ENCODE measurements at regions not wholly inside any gene's neighbourhood (a gene's known extent, or its start where the extent isn't known, plus 50 kb on each side); places are given as distances from the start of the nearest gene placed in this dataset.

DNA sequence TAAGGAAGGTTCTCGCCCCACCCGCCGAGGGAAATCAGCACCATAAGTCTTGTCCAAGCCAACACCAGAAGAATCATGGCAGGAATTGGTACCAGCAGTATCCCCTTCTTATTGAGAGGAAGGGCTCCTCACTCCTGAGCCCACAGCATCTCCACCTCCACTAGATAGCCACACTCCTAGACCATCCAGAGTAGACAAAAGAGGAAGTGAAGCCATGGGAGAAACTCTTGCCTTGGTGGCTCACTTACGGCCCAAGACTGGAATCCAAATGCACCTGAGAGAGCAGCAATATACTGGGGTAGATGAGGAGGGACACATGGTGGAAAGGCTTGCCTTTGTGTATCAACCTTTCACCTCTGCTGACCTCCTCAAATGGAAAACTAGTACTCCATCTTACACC is 255.3 kb upstream of the PRKX start:
- H3K4me1 ChIP-seq (ENCODE audit: low read depth, poor library complexity, severe bottlenecking), result no peaks in the 10 kb centered on the region
- no peak overlapping the region for H3K4me3 ChIP-seq (IDR thresholded peaks at IDR 0.05; ENCODE audit: insufficient read depth, low read depth, low read length)
- H4K20me1 ChIP-seq (ENCODE audit: insufficient read depth), result no peaks in the 10 kb centered on the region
- no peaks in the 10 kb centered on the region for H3K79me2 ChIP-seq (ENCODE audit: insufficient read depth, low read depth)
- H3K36me3 ChIP-seq (ENCODE audit: insufficient read depth), result no peaks in the 10 kb centered on the region
- H2AFZ ChIP-seq (ENCODE audit: low read depth), result no peak overlapping the region
- H3K4me2 ChIP-seq, result no peak overlapping the region
- H3K27ac ChIP-seq, result no peak overlapping the region
- H3K9ac ChIP-seq, result no peak overlapping the region
- TF ChIP-seq, protein P1, sequence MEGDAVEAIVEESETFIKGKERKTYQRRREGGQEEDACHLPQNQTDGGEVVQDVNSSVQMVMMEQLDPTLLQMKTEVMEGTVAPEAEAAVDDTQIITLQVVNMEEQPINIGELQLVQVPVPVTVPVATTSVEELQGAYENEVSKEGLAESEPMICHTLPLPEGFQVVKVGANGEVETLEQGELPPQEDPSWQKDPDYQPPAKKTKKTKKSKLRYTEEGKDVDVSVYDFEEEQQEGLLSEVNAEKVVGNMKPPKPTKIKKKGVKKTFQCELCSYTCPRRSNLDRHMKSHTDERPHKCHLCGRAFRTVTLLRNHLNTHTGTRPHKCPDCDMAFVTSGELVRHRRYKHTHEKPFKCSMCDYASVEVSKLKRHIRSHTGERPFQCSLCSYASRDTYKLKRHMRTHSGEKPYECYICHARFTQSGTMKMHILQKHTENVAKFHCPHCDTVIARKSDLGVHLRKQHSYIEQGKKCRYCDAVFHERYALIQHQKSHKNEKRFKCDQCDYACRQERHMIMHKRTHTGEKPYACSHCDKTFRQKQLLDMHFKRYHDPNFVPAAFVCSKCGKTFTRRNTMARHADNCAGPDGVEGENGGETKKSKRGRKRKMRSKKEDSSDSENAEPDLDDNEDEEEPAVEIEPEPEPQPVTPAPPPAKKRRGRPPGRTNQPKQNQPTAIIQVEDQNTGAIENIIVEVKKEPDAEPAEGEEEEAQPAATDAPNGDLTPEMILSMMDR (conservative IDR thresholded peaks at IDR 0.05; ENCODE audit: low read depth, low read length), result no peak
- no peaks in the 10 kb centered on the region for H3K27me3 ChIP-seq (ENCODE audit: insufficient read depth, low read depth)

DNA sequence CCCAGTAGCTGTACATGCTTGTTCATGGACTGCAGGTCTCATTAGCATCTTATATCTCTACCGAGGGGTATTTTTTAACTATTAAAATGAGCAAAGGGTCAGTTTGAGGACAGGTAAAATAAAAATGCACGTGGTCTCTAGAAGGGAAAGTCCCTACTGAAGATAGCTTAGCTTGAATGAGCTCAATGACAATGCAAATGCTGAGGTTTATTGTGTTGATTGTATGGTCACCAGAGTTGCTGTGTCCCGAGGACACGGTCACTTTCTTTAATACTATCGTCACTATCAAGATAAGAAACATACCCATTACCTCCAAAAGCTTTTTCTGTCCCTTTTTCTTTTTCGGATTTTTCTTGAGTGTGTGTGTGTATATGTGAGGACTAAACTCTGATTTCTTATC is 250.5 kb upstream of the PRKX start:
- Histone ChIP-seq H3K4me1 (ENCODE audit: low read depth, poor library complexity, severe bottlenecking) (no peaks in the 10 kb centered on the region), H3K79me2 (ENCODE audit: insufficient read depth, low read depth) (no peaks in the 10 kb centered on the region), H3K27ac (no peak overlapping the region), H2AFZ (ENCODE audit: low read depth) (no peak overlapping the region), H3K9ac (no peak overlapping the region), H3K36me3 (ENCODE audit: insufficient read depth) (no peaks in the 10 kb centered on the region), H3K4me2 (no peak overlapping the region), H3K4me3 (IDR thresholded peaks at IDR 0.05; ENCODE audit: insufficient read depth, low read depth, low read length) (no peak overlapping the region), H4K20me1 (ENCODE audit: insufficient read depth) (no peaks in the 10 kb centered on the region), H3K27me3 (ENCODE audit: insufficient read depth, low read depth) (no peaks in the 10 kb centered on the region)
- TF ChIP-seq, protein P1 (conservative IDR thresholded peaks at IDR 0.05; ENCODE audit: low read depth, low read length), result no peak

DNA sequence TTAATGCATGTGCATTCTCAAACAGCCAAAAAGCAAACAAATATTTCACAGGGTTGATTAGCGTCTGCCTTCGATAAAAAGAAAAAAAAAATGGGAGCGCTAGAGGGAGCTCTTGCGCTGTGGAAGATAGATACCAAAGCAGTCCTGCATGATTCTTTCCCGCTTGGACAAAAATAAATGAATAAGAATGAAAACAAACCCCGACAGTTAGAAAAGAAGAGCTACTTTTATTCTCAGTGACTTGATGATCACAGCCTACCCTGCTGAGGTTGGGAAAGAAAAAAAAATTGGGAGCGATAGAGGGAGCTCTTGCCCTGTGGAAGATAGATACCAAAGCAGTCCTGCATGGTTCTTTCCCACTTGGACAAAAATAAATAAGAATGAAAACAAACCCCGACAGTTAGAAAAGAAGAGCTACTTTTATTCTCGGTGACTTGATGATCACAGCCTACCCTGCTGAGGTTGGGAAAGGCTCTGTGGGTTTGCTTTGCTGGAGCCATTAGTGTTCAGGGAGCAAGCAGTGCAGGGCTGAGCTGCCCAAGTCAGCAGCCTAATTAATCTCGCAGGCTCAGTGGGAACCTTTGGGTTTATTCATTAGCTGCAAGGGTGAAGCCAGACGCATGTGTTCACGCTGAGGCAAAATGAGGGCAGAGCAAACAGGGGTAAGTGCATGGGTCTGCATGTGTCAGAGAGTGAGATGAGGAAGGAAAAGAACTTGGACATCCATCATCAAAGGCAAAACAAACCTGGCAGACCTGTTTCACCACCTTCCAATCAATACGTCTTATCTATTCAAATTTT is 249.3 kb upstream of the PRKX start:
- H3K79me2 ChIP-seq (ENCODE audit: insufficient read depth, low read depth), result no peaks in the 10 kb centered on the region
- peak overlapping the region; percentile 14; the same call in 1 of the 2 replicates for H2AFZ ChIP-seq (ENCODE audit: low read depth)
- no peaks in the 10 kb centered on the region for H3K4me1 ChIP-seq (ENCODE audit: low read depth, poor library complexity, severe bottlenecking)
- H4K20me1 ChIP-seq (ENCODE audit: insufficient read depth), result no peaks in the 10 kb centered on the region
- no peak overlapping the region for H3K27ac ChIP-seq
- no peak overlapping the region for H3K4me2 ChIP-seq
- H3K4me3 ChIP-seq (IDR thresholded peaks at IDR 0.05; ENCODE audit: insufficient read depth, low read depth, low read length), result no peak overlapping the region
- no peaks in the 10 kb centered on the region for H3K36me3 ChIP-seq (ENCODE audit: insufficient read depth)
- H3K27me3 ChIP-seq (ENCODE audit: insufficient read depth, low read depth), result no peaks in the 10 kb centered on the region
- TF ChIP-seq, protein P1 (conservative IDR thresholded peaks at IDR 0.05; ENCODE audit: low read depth, low read length), result peak; percentile 66
- H3K9ac ChIP-seq, result no peak overlapping the region

- no peak overlapping the region for H3K9ac ChIP-seq
- no peaks in the 10 kb centered on the region for H3K4me1 ChIP-seq (ENCODE audit: low read depth, poor library complexity, severe bottlenecking)
- no peaks in the 10 kb centered on the region for H3K36me3 ChIP-seq (ENCODE audit: insufficient read depth)
- no peak overlapping the region for H3K4me3 ChIP-seq (IDR thresholded peaks at IDR 0.05; ENCODE audit: insufficient read depth, low read depth, low read length)
- TF ChIP-seq, protein P1 (conservative IDR thresholded peaks at IDR 0.05; ENCODE audit: low read depth, low read length), result no peak
- no peak overlapping the region for H3K27ac ChIP-seq
- no peak overlapping the region for H3K4me2 ChIP-seq
- no peaks in the 10 kb centered on the region for H3K79me2 ChIP-seq (ENCODE audit: insufficient read depth, low read depth)
- H2AFZ ChIP-seq (ENCODE audit: low read depth), result no peak overlapping the region
- no peaks in the 10 kb centered on the region for H4K20me1 ChIP-seq (ENCODE audit: insufficient read depth)
- H3K27me3 ChIP-seq (ENCODE audit: insufficient read depth, low read depth), result no peaks in the 10 kb centered on the region
These were observed 247.5 kb upstream of the PRKX start for GRCh38 chrX:3960952-3961351.
